ENCODE measurements at regions not wholly inside any gene's neighbourhood (a gene's known extent, or its start where the extent isn't known, plus 50 kb on each side); places are given as distances from the start of the nearest gene placed in this dataset.
"Not testable (repeated sequence)": the region's sequence is repeated elsewhere in the genome, so short reads cannot be mapped to it uniquely, and the experiment has no call there.

DNA sequence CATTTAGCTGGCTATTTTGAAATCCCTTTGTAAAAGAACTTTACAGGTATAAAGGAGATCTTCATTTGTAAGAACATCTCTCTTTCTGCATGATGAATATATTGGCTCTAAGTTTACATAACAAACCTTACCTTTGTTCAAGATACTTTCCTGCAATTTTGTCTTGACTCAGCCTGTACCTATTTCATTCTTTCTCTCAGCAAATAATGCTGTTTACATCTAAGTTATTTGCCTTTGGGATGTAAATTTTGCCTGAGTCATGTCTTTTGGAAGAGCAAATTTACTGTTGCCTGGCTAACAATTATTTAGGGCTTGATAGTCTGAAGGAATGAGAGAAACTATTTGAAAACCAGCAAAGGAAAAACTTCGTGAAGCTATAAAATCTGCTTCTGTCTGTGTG is 210.4 kb upstream of the TGIF2LY start:
- H3K4me1 ChIP-seq (ENCODE audit: insufficient read depth, low read length); H3K9me3 ChIP-seq (ENCODE audit: low read length); FAIRE-seq; in situ Hi-C loops (cut with HindIII; ENCODE audit: extremely low pct_ligation_motif_present, low pct_unique_long_range_greater_than_20kb); H3K79me2 ChIP-seq (ENCODE audit: insufficient read depth, low read length); DNase-seq (ENCODE audit: low spot score); POLR2A ChIA-PET; H3K4me3 ChIP-seq (replicated peaks in 1 of 3; ENCODE audit: insufficient read depth in 1 of 3, low read depth in 2 of 3, low read length in 3 of 3); intact Hi-C loops (cut with micrococcal nuclease; ENCODE audit: unreplicated experiment); H3K4me2 ChIP-seq (ENCODE audit: low read depth, low read length); CTCF ChIA-PET (ENCODE audit: low intra/inter-chr PET ratio, low total read pairs); H4K20me1 ChIP-seq (ENCODE audit: insufficient read depth, low read length); H3K27ac ChIP-seq (ENCODE audit: extremely low read length, insufficient read depth, low read length); BruUV-seq (replicated peaks); ATAC-seq; H2AFZ ChIP-seq (ENCODE audit: low read length); H3K9ac ChIP-seq (ENCODE audit: insufficient read depth, low read depth, low read length); H3K27me3 ChIP-seq (ENCODE audit: control insufficient read depth in 1 of 2, insufficient read depth in 2 of 2, low read length in 2 of 2); H3K36me3 ChIP-seq (replicated peaks in 1 of 2; ENCODE audit: control insufficient read depth in 1 of 2, insufficient read depth in 2 of 2, low read length in 2 of 2): not testable (repeated sequence)
- 0% methylated on average over 1 of the region's 1 CpG for WGBS (ENCODE audit: low lambda C conversion rate)

DNA sequence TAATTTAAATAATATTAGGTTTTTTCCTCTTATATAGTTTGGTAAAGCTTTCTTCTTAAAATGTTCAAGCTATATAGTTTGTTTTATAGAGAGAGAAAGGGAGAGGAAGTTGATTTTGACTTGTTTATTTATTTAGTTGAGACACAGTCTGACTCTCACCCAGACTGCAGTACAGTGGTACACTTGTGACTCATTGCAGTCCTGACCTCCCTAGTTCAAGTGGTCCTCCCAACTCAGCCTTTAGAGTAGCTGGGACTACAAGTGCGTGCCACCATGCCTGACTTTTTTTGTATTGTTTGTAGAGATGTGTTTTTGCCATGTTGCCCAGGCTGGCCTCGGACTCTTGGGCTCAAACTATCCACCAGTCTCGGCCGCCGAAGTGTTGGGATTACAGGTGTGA is 187.4 kb upstream of the TGIF2LY start:
- 31% methylated on average over 5 of the region's 5 CpGs for WGBS (ENCODE audit: low lambda C conversion rate)
- BruUV-seq (replicated peaks); FAIRE-seq; CTCF ChIA-PET (ENCODE audit: low intra/inter-chr PET ratio, low total read pairs); H2AFZ ChIP-seq (ENCODE audit: low read length); POLR2A ChIA-PET; H4K20me1 ChIP-seq (ENCODE audit: insufficient read depth, low read length); intact Hi-C loops (cut with micrococcal nuclease; ENCODE audit: unreplicated experiment); H3K4me2 ChIP-seq (ENCODE audit: low read depth, low read length); H3K36me3 ChIP-seq (replicated peaks in 1 of 2; ENCODE audit: control insufficient read depth in 1 of 2, insufficient read depth in 2 of 2, low read length in 2 of 2); in situ Hi-C loops (cut with HindIII; ENCODE audit: extremely low pct_ligation_motif_present, low pct_unique_long_range_greater_than_20kb); H3K9ac ChIP-seq (ENCODE audit: insufficient read depth, low read depth, low read length); H3K27me3 ChIP-seq (ENCODE audit: control insufficient read depth in 1 of 2, insufficient read depth in 2 of 2, low read length in 2 of 2); H3K9me3 ChIP-seq (ENCODE audit: low read length); H3K4me1 ChIP-seq (ENCODE audit: insufficient read depth, low read length); H3K4me3 ChIP-seq (replicated peaks in 1 of 3; ENCODE audit: insufficient read depth in 1 of 3, low read depth in 2 of 3, low read length in 3 of 3); H3K27ac ChIP-seq (ENCODE audit: extremely low read length, insufficient read depth, low read length); H3K79me2 ChIP-seq (ENCODE audit: insufficient read depth, low read length): not testable (repeated sequence)
- TF ChIP-seq FOSL2 (CRISPR knock-in tag; IDR thresholded peaks at IDR 0.05): 0 out of 2 replicates have a peak, but pooled peaks have one; percentile 10
- DNase-seq (ENCODE audit: low spot score) (peak; percentile 2), ATAC-seq (peak; percentile 60; the same call in 1 of the 3 replicates)

DNA sequence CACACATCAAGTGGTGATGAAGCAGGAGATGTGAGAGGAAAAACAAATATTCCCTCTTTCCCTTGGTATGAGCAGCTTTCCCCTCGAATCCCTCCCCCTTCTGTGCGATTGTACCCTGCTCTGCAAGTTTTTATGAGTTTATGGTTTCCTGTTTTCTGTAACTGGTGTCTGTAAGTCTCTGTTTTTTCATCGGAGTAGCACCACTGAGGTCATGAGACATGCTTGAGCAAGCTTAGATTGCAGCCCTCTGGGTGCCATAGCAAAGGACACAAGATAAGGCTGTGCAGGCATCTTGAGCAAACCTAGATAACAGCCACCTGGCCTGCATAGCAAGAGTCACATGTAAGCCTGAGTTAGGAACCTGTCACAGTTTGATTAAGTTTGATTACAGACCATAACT is 174.6 kb upstream of the TGIF2LY start:
- DNase-seq (ENCODE audit: low spot score); H3K9me3 ChIP-seq (ENCODE audit: low read length); H3K9ac ChIP-seq (ENCODE audit: insufficient read depth, low read depth, low read length); H3K4me2 ChIP-seq (ENCODE audit: low read depth, low read length); ATAC-seq; H3K79me2 ChIP-seq (ENCODE audit: insufficient read depth, low read length); H3K36me3 ChIP-seq (replicated peaks in 1 of 2; ENCODE audit: control insufficient read depth in 1 of 2, insufficient read depth in 2 of 2, low read length in 2 of 2); H3K4me1 ChIP-seq (ENCODE audit: insufficient read depth, low read length); CTCF ChIA-PET (ENCODE audit: low intra/inter-chr PET ratio, low total read pairs); BruUV-seq (replicated peaks); H3K4me3 ChIP-seq (replicated peaks in 1 of 3; ENCODE audit: insufficient read depth in 1 of 3, low read depth in 2 of 3, low read length in 3 of 3); H3K27ac ChIP-seq (ENCODE audit: extremely low read length, insufficient read depth, low read length); H4K20me1 ChIP-seq (ENCODE audit: insufficient read depth, low read length); intact Hi-C loops (cut with micrococcal nuclease; ENCODE audit: unreplicated experiment); H3K27me3 ChIP-seq (ENCODE audit: control insufficient read depth in 1 of 2, insufficient read depth in 2 of 2, low read length in 2 of 2); H2AFZ ChIP-seq (ENCODE audit: low read length); FAIRE-seq; POLR2A ChIA-PET; in situ Hi-C loops (cut with HindIII; ENCODE audit: extremely low pct_ligation_motif_present, low pct_unique_long_range_greater_than_20kb): not testable (repeated sequence)
- 0% methylated on average over 3 of the region's 3 CpGs for WGBS (ENCODE audit: low lambda C conversion rate)
